ENCODE measurements at regions not wholly inside any gene's neighbourhood (a gene's known extent, or its start where the extent isn't known, plus 50 kb on each side); places are given as distances from the start of the nearest gene placed in this dataset.

- no peak for TF ChIP-seq CTCF (conservative IDR thresholded peaks at IDR 0.05; ENCODE audit: low read depth, low read length)
- no peak for TF ChIP-seq EZH2 (IDR thresholded peaks at IDR 0.05; ENCODE audit: borderline replicate concordance, low read depth, low read length, poor library complexity, severe bottlenecking)
These were observed 73.3 kb upstream of the HABP2 start for GRCh38 chr10:113479346-113480080.
